CD8-positive, alpha-beta memory T cell (primary cell): ENCODE measurements at regions not wholly inside any gene's neighbourhood (a gene's known extent, or its start where the extent isn't known, plus 50 kb on each side); places are given as distances from the start of the nearest gene placed in this dataset.
A peak's percentile ranks its signal among the peaks of the same experiment; 100 is the strongest.

Experiments used
- CTCF ChIA-PET: fragments of 350-600 bp; sonication (Branson Sonifier 250); formaldehyde crosslinking; loops from one replicate; lab custom pipeline; 2021; ENCODE audit warnings: antibody characterized with exemption; lab: Charles Lee
- POLR2A ChIA-PET: fragments of 350-600 bp; sonication (Branson Sonifier 250); formaldehyde crosslinking; loops from one replicate; lab custom pipeline; 2021; ENCODE audit warnings: antibody characterized with exemption; lab: Charles Lee
- DNase-seq, 5 donors: peaks; one replicate each; pipeline versions ENCODE4 v3.0.0 to v3.0.0-alpha.2; 2020 to 2022; ENCODE audit warnings: mixed read lengths in 1 of 5
- H3K27ac ChIP-seq: one replicate; pipeline ENCODE4 v1.7.0; 2013; ENCODE audit warnings: low read depth, mild to moderate bottlenecking, low read length, moderate library complexity
- H3K27me3 ChIP-seq: 2 replicates; pipeline ENCODE4 v1.7.0; 2013; ENCODE audit warnings: low read length, mild to moderate bottlenecking; ENCODE audit not compliant: insufficient read depth, poor library complexity, severe bottlenecking
- H3K36me3 ChIP-seq: 2 replicates; pipeline ENCODE4 v1.7.0; 2013; ENCODE audit warnings: mild to moderate bottlenecking, low read length, moderate library complexity; ENCODE audit not compliant: insufficient read depth
- H3K4me1 ChIP-seq: 2 replicates; pipeline ENCODE4 v1.7.0; 2013; ENCODE audit warnings: mild to moderate bottlenecking, low read length, moderate library complexity; ENCODE audit not compliant: insufficient read depth
- H3K4me3 ChIP-seq: 2 replicates; pipeline ENCODE4 v1.7.0; 2013; ENCODE audit warnings: mild to moderate bottlenecking, low read length
- H3K9me3 ChIP-seq: 2 replicates; pipeline ENCODE4 v1.7.0; 2013; ENCODE audit warnings: mild to moderate bottlenecking, low read length
- H3K27ac Mint-ChIP-seq, 8 donors: one replicate each; pipeline ENCODE4 v1.8.0; 2020 to 2021; ENCODE audit warnings: mixed read lengths in 8 of 8, mild to moderate bottlenecking in 6 of 8, inconsistent platforms in 3 of 8, moderate library complexity in 3 of 8
- H3K27me3 Mint-ChIP-seq, 2 donors: one replicate each; pipeline ENCODE4 v1.8.0; 2020 to 2021; ENCODE audit warnings: mixed read lengths in 2 of 2, mild to moderate bottlenecking in 1 of 2, moderate library complexity in 1 of 2
- H3K36me3 Mint-ChIP-seq, 3 donors: one replicate each; pipeline ENCODE4 v1.8.0; 2020 to 2021; ENCODE audit warnings: mixed read lengths in 3 of 3, inconsistent platforms in 1 of 3, mild to moderate bottlenecking in 1 of 3
- H3K4me1 Mint-ChIP-seq, 3 donors: one replicate each; pipeline ENCODE4 v1.8.0; 2020 to 2021; ENCODE audit warnings: mixed read lengths in 3 of 3, inconsistent platforms in 1 of 3, mild to moderate bottlenecking in 1 of 3
- H3K4me3 Mint-ChIP-seq, 7 donors: one replicate each; pipeline ENCODE4 v1.8.0; 2020 to 2021; ENCODE audit warnings: mixed read lengths in 7 of 7, mild to moderate bottlenecking in 6 of 7, moderate library complexity in 4 of 7, inconsistent platforms in 2 of 7
- H3K9me3 Mint-ChIP-seq, 5 donors: one replicate each; pipeline ENCODE4 v1.8.0; 2020 to 2022; ENCODE audit warnings: mixed read lengths in 5 of 5, mild to moderate bottlenecking in 3 of 5, moderate library complexity in 2 of 5, inconsistent platforms in 1 of 5

DNA sequence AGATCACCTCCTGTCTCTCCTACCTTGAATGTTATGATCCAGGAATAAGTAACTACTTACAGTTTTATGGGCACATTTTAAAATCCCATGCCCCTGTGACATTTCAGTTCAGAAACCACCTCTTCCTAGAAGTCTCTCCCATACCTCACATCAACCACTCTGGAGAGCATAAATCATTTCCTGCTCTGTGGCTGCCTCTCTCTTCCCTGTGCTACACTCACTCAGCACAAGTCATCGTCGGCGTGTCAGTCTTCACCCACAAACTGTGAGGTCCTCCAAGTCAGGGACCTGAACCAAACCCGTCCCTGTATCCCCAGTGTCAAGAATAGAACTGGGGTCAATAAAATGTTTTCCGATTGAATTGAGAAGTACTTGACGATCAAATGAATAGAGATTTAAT is 863.3 kb downstream of the BCL11B start:
- no peak for DNase-seq
- CTCF ChIA-PET, result no interaction called here
- H3K27ac Mint-ChIP-seq, result peak overlapping the region in 2 of 8 donors; percentile 10 to 44

DNA sequence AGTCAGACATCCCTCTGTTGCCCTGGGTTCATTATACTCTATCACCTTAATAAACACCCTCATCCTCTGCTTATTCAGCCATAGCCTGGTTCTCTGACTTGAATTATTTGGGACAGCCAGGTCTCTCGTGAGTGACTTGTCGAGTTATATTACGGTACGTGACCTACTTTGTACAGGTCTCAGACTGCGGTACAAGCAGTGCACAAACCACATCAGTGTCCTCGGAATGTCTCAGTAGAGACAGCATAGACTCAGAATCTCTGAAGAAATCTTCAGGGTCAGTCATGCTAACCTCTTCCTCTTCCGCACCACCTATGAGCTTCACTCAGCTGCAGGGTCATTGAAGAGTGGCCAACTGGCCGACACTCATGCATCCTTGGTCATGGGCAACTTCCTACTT is 860.8 kb downstream of the BCL11B start:
- Histone ChIP-seq H3K9me3 (no peaks in the 10 kb centered on the region), H3K4me3 (no peak overlapping the region), H3K27me3 (no peaks in the 10 kb centered on the region), H3K27ac (no peak overlapping the region), H3K4me1 (peaks cover 5% of the 10 kb centered on the region), H3K36me3 (no peaks in the 10 kb centered on the region)
- no peaks in the 10 kb centered on the region for H3K9me3 Mint-ChIP-seq
- peak overlapping the region in 3 of 8 donors; percentile 1 to 75 (median 53) for H3K27ac Mint-ChIP-seq
- POLR2A ChIA-PET, result no interaction called here
- peaks cover 3 to 17% (median 11%) of the 10 kb centered on the region in 3 donors for H3K4me1 Mint-ChIP-seq
- DNase-seq, result peak in 1 of 5 donors; percentile 17
- CTCF ChIA-PET, result no interaction called here
- H3K36me3 Mint-ChIP-seq, result no peaks in the 10 kb centered on the region
- peak overlapping the region in 2 of 7 donors; percentile 16 to 51 for H3K4me3 Mint-ChIP-seq
- H3K27me3 Mint-ChIP-seq, result no peaks in the 10 kb centered on the region

More for the DNA sequence above, 863.3 kb downstream of the BCL11B start:
- Histone ChIP-seq H3K27me3 (no peaks in the 10 kb centered on the region), H3K9me3 (no peaks in the 10 kb centered on the region), H3K36me3 (no peaks in the 10 kb centered on the region), H3K4me3 (no peak overlapping the region), H3K4me1 (peaks cover 13% of the 10 kb centered on the region), H3K27ac (no peak overlapping the region)
- H3K36me3 Mint-ChIP-seq, result no peaks in the 10 kb centered on the region
- peaks cover 18 to 35% (median 24%) of the 10 kb centered on the region in 3 donors for H3K4me1 Mint-ChIP-seq
- no peaks in the 10 kb centered on the region for H3K9me3 Mint-ChIP-seq
- H3K27me3 Mint-ChIP-seq, result no peaks in the 10 kb centered on the region
- H3K4me3 Mint-ChIP-seq, result no peak overlapping the region
- POLR2A ChIA-PET, result no interaction called here

DNA sequence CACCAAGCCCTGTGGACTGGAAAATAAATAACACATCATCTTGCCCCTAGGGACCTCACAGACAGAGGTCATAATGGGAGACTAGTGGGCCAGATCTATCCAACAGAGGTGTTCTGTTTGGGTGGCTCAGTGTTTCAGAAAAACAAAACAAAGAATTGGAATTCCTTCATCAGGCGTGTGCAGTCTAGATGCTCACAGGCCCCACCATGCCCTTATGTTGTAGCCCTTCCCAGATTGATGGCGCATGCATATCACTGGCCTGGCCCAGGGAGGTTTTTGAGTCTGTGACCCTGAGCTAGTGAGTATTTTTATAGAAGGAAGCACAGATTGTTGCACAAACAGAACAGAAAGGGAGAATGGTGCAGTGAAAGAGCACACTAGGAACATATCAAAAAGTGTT is 859.6 kb downstream of the BCL11B start:
- Histone ChIP-seq H3K9me3 (no peaks in the 10 kb centered on the region), H3K36me3 (no peaks in the 10 kb centered on the region), H3K27me3 (no peaks in the 10 kb centered on the region), H3K27ac (no peak overlapping the region), H3K4me1 (peaks cover 5% of the 10 kb centered on the region), H3K4me3 (no peak overlapping the region)
- POLR2A ChIA-PET, result no interaction called here
- Mint-ChIP-seq H3K9me3 (no peaks in the 10 kb centered on the region), H3K27me3 (no peaks in the 10 kb centered on the region), H3K36me3 (no peaks in the 10 kb centered on the region), H3K27ac (peak overlapping the region in 1 of 8 donors; percentile 7), H3K4me3 (no peak overlapping the region), H3K4me1 (peaks cover 3 to 17% (median 11%) of the 10 kb centered on the region in 3 donors)
- CTCF ChIA-PET, result no interaction called here
- DNase-seq, result no peak

DNA sequence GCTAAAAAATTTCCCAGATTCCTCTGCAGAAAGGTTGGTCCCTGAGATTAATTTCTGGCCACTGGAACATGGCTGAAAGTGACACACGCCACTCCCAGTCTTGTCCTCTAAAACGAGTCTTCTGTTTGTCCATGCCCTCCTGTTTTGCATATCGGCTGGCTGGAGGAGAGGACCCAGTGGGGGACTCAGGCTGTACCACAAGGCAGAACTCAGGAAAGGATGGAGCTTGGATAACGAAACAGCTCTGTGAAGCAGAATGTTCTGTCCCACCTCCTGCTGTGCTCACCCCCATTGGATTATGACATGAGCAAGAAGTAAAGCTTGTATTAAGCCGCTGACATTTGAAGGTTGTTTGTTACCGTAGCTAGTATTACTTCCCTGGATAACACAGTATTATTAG is 856.2 kb downstream of the BCL11B start:
- ChIA-PET CTCF (no interaction called here), POLR2A (no interaction called here)
- no peak for DNase-seq
- peaks cover 0 to 6% (median 3%) of the 10 kb centered on the region in 3 donors for H3K4me1 Mint-ChIP-seq
- no peak overlapping the region for H3K4me3 Mint-ChIP-seq
- Histone ChIP-seq H3K9me3 (no peaks in the 10 kb centered on the region), H3K27me3 (no peaks in the 10 kb centered on the region), H3K4me1 (no peaks in the 10 kb centered on the region), H3K4me3 (no peak overlapping the region), H3K27ac (no peak overlapping the region), H3K36me3 (no peaks in the 10 kb centered on the region)
- H3K27ac Mint-ChIP-seq, result no peak overlapping the region
- no peaks in the 10 kb centered on the region for H3K27me3 Mint-ChIP-seq
- no peaks in the 10 kb centered on the region for H3K9me3 Mint-ChIP-seq
- H3K36me3 Mint-ChIP-seq, result no peaks in the 10 kb centered on the region

DNA sequence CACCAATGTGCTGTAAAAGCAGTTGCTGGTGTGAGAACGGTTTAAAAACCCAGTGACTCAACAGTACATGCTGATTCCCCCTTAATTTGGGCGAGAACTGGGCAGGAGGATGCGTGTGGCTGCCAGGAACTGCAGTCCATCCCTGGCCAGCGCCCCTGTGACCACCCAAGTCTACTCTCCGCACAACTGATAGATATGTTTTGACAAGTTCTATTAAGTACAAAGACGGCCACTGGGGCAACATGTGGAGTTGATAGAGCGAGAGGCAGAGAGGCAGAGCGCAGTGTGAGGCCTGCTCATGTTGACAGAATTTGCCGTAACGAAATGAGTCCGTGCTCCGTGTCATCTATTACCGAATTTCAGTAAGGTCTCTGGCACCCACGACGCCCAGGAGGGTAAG is 855.0 kb downstream of the BCL11B start:
- no peak for DNase-seq
- H3K9me3 Mint-ChIP-seq, result no peaks in the 10 kb centered on the region
- peak overlapping the region in 1 of 7 donors; percentile 30 for H3K4me3 Mint-ChIP-seq
- Histone ChIP-seq H3K36me3 (no peaks in the 10 kb centered on the region), H3K27ac (no peak overlapping the region), H3K4me3 (no peak overlapping the region), H3K9me3 (no peaks in the 10 kb centered on the region), H3K27me3 (no peaks in the 10 kb centered on the region), H3K4me1 (no peaks in the 10 kb centered on the region)
- no peaks in the 10 kb centered on the region for H3K27me3 Mint-ChIP-seq
- ChIA-PET CTCF (no interaction called here), POLR2A (no interaction called here)
- no peaks in the 10 kb centered on the region for H3K4me1 Mint-ChIP-seq
- H3K27ac Mint-ChIP-seq, result no peak overlapping the region
- peaks cover 0 to 2% (median 0%) of the 10 kb centered on the region in 3 donors for H3K36me3 Mint-ChIP-seq

DNA sequence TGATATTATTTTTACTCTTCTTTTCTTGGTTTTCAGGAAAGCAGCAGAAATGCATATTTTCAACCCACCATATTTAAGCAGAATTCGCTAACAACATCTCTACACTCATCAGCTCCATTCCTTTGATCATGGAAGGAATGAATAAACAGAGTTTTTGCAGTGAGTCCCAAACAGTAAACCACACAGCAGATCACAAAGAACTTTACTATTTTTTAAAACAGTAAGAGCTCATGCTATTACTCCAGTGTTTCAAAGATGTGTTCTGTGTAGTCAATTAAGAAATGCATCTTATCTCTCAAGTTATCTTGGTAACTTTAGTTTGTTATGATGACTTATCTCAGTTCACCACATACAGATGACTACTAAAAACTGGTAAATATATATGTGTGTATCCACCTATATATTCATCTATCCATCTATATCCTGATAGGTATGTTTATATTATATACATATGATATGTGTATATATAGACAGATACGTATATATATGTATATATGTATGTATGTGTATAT is 843.5 kb downstream of the BCL11B start:
- Histone ChIP-seq H3K9me3 (no peaks in the 10 kb centered on the region), H3K27me3 (no peaks in the 10 kb centered on the region), H3K27ac (no peak overlapping the region), H3K4me3 (no peak overlapping the region), H3K4me1 (peaks cover 6% of the 10 kb centered on the region), H3K36me3 (no peaks in the 10 kb centered on the region)
- POLR2A ChIA-PET, result no interaction called here
- Mint-ChIP-seq H3K4me3 (no peak overlapping the region), H3K27me3 (no peaks in the 10 kb centered on the region), H3K9me3 (no peaks in the 10 kb centered on the region), H3K36me3 (peaks cover 0 to 2% (median 0%) of the 10 kb centered on the region in 3 donors), H3K27ac (no peak overlapping the region), H3K4me1 (peaks cover 8 to 15% (median 12%) of the 10 kb centered on the region in 3 donors)
- no peak for DNase-seq
- CTCF ChIA-PET, result no interaction called here

DNA sequence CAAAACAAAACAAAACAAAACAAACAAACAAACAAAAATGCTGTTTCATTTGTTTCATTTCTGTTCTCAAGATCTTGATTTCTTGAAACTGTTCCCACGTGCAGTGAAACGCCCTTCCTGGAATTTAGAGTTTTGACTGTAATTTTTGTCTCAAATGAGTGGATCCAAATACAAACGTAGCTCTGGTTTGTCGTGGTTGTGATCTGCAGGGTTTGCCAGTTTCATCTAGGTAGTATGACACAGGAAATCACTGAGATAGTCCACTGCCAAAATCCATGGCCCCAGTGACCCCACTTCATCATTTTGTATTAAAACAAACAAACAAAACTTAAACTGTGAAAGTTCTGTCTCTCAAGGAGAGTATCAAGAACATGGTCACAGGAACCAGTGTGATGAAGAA is 838.6 kb downstream of the BCL11B start:
- CTCF ChIA-PET, result no interaction called here
- H3K27ac ChIP-seq, result no peak overlapping the region
- POLR2A ChIA-PET, result no interaction called here
- Mint-ChIP-seq H3K27me3 (no peaks in the 10 kb centered on the region), H3K27ac (peak overlapping the region in 3 of 8 donors; percentile 15 to 90 (median 75)), H3K4me1 (peaks cover 8 to 21% (median 13%) of the 10 kb centered on the region in 3 donors), H3K36me3 (peaks cover 0 to 14% (median 0%) of the 10 kb centered on the region in 3 donors), H3K4me3 (no peak overlapping the region), H3K9me3 (peaks cover 6 to 9% (median 7%) of the 10 kb centered on the region in 5 donors)
- no peak overlapping the region for H3K4me3 ChIP-seq
- H3K36me3 ChIP-seq, result no peaks in the 10 kb centered on the region
- no peaks in the 10 kb centered on the region for H3K27me3 ChIP-seq
- no peaks in the 10 kb centered on the region for H3K9me3 ChIP-seq
- H3K4me1 ChIP-seq, result peaks cover 7% of the 10 kb centered on the region
- no peak for DNase-seq

DNA sequence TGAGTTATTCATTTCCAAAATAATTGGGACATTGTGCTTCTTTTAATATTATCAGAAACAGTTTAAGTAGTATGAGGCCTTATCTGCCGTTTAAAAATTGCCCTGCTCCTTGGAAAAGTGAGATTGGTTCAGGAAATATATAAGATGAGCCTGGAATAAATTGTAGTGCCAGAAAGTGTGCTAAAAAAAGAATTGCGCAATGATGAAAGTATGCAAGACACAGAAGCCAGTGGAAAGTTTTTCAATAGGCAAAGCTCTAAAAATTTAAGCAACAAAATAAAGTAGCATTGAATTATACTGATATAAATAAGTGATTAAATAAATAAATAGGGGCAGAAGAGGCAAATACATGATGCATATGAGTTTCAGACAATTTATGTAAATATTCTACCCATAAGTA is 834.9 kb downstream of the BCL11B start:
- no peak overlapping the region for H3K27ac Mint-ChIP-seq
- POLR2A ChIA-PET, result no interaction called here
- DNase-seq, result no peak
- H3K36me3 ChIP-seq, result no peaks in the 10 kb centered on the region
- H3K4me3 ChIP-seq, result no peak overlapping the region
- no peaks in the 10 kb centered on the region for H3K27me3 ChIP-seq
- H3K4me1 Mint-ChIP-seq, result peaks cover 11 to 23% (median 16%) of the 10 kb centered on the region in 3 donors
- no peaks in the 10 kb centered on the region for H3K27me3 Mint-ChIP-seq
- H3K9me3 ChIP-seq, result no peaks in the 10 kb centered on the region
- peaks cover 7% of the 10 kb centered on the region for H3K4me1 ChIP-seq
- CTCF ChIA-PET, result no interaction called here
- H3K4me3 Mint-ChIP-seq, result no peak overlapping the region
- no peak overlapping the region for H3K27ac ChIP-seq
- H3K9me3 Mint-ChIP-seq, result peaks cover 6 to 13% (median 9%) of the 10 kb centered on the region in 5 donors
- H3K36me3 Mint-ChIP-seq, result peaks cover 0 to 14% (median 0%) of the 10 kb centered on the region in 3 donors
